ENCODE measurements at regions not wholly inside any gene's neighbourhood (a gene's known extent, or its start where the extent isn't known, plus 50 kb on each side); places are given as distances from the start of the nearest gene placed in this dataset.

DNA sequence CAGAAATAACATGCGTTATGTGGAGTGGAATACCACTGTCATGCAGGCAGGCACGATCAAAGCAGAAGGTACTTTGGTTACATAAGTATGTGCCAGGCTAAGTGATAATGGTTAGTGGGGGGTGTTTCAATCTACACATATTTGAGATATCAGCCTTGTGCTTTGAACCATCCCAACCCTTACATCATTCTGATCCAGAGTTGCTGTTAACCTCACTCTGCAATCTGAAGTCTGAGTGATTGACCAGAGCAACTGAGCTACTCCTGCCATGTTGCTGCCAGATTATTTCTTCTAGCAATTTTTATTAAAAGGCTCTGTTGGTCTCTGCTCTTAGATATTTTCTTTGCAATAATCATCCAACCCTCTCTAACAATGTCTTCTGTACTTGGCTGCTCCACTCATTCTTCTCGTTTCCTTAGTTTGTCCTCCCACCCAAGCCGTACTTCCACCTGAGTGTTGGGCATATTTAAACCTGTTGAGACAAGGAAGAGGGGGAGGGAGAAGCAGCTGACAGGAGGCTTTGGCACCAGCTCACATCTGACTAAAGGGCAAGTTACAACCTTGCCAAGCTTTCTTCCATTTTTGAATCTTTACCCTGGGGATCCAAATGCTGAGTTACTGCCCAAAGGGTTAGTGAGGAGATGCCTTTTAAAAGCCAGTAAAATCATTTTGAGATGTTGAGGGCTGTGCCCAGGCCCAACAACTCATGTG is 114.1 kb upstream of the SESN3 start:
- 0 out of 4 replicates have a peak, but pooled peaks cover 0 to 3% of the 10 kb centered on the region in 2 experiments for H3K9me3 ChIP-seq (ENCODE audit: insufficient read depth in 2 of 2, low read depth in 1 of 2, low read length in 1 of 2)
- H3K4me2 ChIP-seq (ENCODE audit: insufficient read depth in 1 of 2, low read depth in 2 of 2, low read length in 2 of 2) = no peak overlapping the region
- no peak overlapping the region for H3K4ac ChIP-seq (replicated peaks; ENCODE audit: insufficient read length, low read depth, low read length)
- CTCF ChIA-PET (ENCODE audit: partially characterized antibody) = interaction anchor here (1.6 kb wide), 1 partner anchor 186 kb away, joined by 3 read pairs; no protein-coding TSS in a partner anchor
- no peaks in the 10 kb centered on the region for H3K23me2 ChIP-seq (ENCODE audit: low read depth, low read length)
- no peaks in the 10 kb centered on the region for H4K20me1 ChIP-seq (replicated peaks in 1 of 2; ENCODE audit: control insufficient read depth in 1 of 2, insufficient read depth in 2 of 2, low read length in 2 of 2)
- no peak overlapping the region for H3K23ac ChIP-seq (ENCODE audit: insufficient read length)
- no peak overlapping the region for H3K27ac ChIP-seq (ENCODE audit: low read depth, low read length)
- DNase-seq (ENCODE audit: low read depth in 1 of 2, low spot score in 2 of 2) (no peak), FAIRE-seq (no peak)
- no peak overlapping the region for H4K5ac ChIP-seq (ENCODE audit: insufficient read length, low read depth, low read length)
- no peak overlapping the region for H3K9ac ChIP-seq (replicated peaks in 1 of 4; ENCODE audit: extremely low read depth in 1 of 4, low read depth in 3 of 4, low read length in 3 of 4)
- H2BK120ac ChIP-seq (replicated peaks; ENCODE audit: low read depth, low read length) = no peak overlapping the region
- H2BK5ac ChIP-seq (ENCODE audit: low read depth, low read length) = no peak overlapping the region
- no peaks in the 10 kb centered on the region for H3K27me3 ChIP-seq (replicated peaks in 1 of 4; ENCODE audit: control insufficient read depth in 3 of 4, extremely low read depth in 1 of 4, insufficient read depth in 3 of 4, low read length in 3 of 4)
- H3K14ac ChIP-seq (ENCODE audit: insufficient read length) = no peak overlapping the region
- H2BK20ac ChIP-seq (ENCODE audit: low read length) = no peak overlapping the region
- no peak overlapping the region for H3K4me3 ChIP-seq (ENCODE audit: extremely low read depth in 1 of 4, insufficient read depth in 2 of 4, low read depth in 3 of 4, low read length in 4 of 4)
- H4K91ac ChIP-seq (replicated peaks; ENCODE audit: insufficient read length, low read length) = no peak overlapping the region
- H2AK5ac ChIP-seq (ENCODE audit: low read depth, low read length) = no peak overlapping the region
- WGBS, 2 experiments (ENCODE audit: extremely low coverage in 1 of 2, insufficient coverage in 1 of 2, insufficient read length in 1 of 2, insufficient replicate concordance in 2 of 2, low coverage in 1 of 2, low lambda C conversion rate in 2 of 2, missing lambda C conversion rate in 1 of 2) = 95% methylated on average over 4 of the region's 4 CpGs; no CpG with 5 or more reads in 1 of the 2 experiments
- H3K4me1 ChIP-seq (replicated peaks in 1 of 4; ENCODE audit: control insufficient read depth in 3 of 4, insufficient read depth in 4 of 4, low read length in 3 of 4) = peaks cover 0 to 5% (median 0%) of the 10 kb centered on the region in 4 experiments; a peak in 2 of 7 replicates
- H3K36me3 ChIP-seq (ENCODE audit: control insufficient read depth in 2 of 4, insufficient read depth in 4 of 4, low read length in 3 of 4) = no peaks in the 10 kb centered on the region
- H3K79me2 ChIP-seq (ENCODE audit: control insufficient read depth in 1 of 2, insufficient read depth in 2 of 2, low read length in 2 of 2) = no peaks in the 10 kb centered on the region
- POLR2A ChIA-PET (ENCODE audit: partially characterized antibody) = no interaction called here
- H2BK15ac ChIP-seq (ENCODE audit: low read length) = no peak overlapping the region
- no peak overlapping the region for H2BK12ac ChIP-seq (ENCODE audit: low read depth, low read length)
- H2AFZ ChIP-seq (ENCODE audit: low read length) = no peak overlapping the region
- H3K79me1 ChIP-seq (ENCODE audit: low read depth, low read length) = no peaks in the 10 kb centered on the region
- no peak overlapping the region for H4K8ac ChIP-seq (ENCODE audit: extremely low read depth, insufficient read depth, low read length)
- no peak overlapping the region for H3K18ac ChIP-seq (ENCODE audit: extremely low read depth, low read length)
- no peak overlapping the region for H3K56ac ChIP-seq (replicated peaks; ENCODE audit: insufficient read length, low read depth, low read length)
- TF ChIP-seq HDAC6 (IDR thresholded peaks at IDR 0.05; ENCODE audit: low read depth, low read length) = no peak
- TF ChIP-seq GTF2F1 (IDR thresholded peaks at IDR 0.05; ENCODE audit: borderline replicate concordance, low read depth, low read length) = no peak
- TF ChIP-seq YY1 (IDR thresholded peaks at IDR 0.05; ENCODE audit: low read depth, low read length) = no peak
- TF ChIP-seq TCF12 (IDR thresholded peaks at IDR 0.05; ENCODE audit: low read depth, low read length) = no peak
- TF ChIP-seq SUZ12 (IDR thresholded peaks at IDR 0.05; ENCODE audit: low read length) = no peak
- no peak for TF ChIP-seq CHD2 (IDR thresholded peaks at IDR 0.05; ENCODE audit: low read length)
- TF ChIP-seq RFX5 (IDR thresholded peaks at IDR 0.05; ENCODE audit: borderline replicate concordance, low read depth, low read length) = no peak
- TF ChIP-seq SAP30 (IDR thresholded peaks at IDR 0.05; ENCODE audit: insufficient read depth, insufficient replicate concordance, low read length) = no peak
- TF ChIP-seq KDM1A (IDR thresholded peaks at IDR 0.05; ENCODE audit: borderline replicate concordance, low read length) = no peak
- no peak for TF ChIP-seq CTBP2 (IDR thresholded peaks at IDR 0.05; ENCODE audit: borderline replicate concordance, insufficient read depth, insufficient read length, low read length)
- TF ChIP-seq RNF2 (IDR thresholded peaks at IDR 0.05; ENCODE audit: borderline replicate concordance, low read depth, low read length, missing control alignments, poor library complexity, severe bottlenecking) = no peak
- no peak for TF ChIP-seq NANOG (IDR thresholded peaks at IDR 0.05; ENCODE audit: insufficient read depth, low read depth, low read length, poor library complexity, severe bottlenecking)
